ENCODE measurements at regions not wholly inside any gene's neighbourhood (a gene's known extent, or its start where the extent isn't known, plus 50 kb on each side); places are given as distances from the start of the nearest gene placed in this dataset.

- H3K4me3 ChIP-seq, result no peak overlapping the region
- TF ChIP-seq CTCF (IDR thresholded peaks at IDR 0.05), result no peak
- no peak overlapping the region for H3K27ac ChIP-seq
- DNase-seq (ENCODE audit: low spot score), result no peak
Observed at GRCh38 chr6:139494376-139494990, 120.0 kb upstream of the CITED2 start.

- TF ChIP-seq CTCF (IDR thresholded peaks at IDR 0.05), result no peak
- no peak overlapping the region for H3K4me3 ChIP-seq
- DNase-seq (ENCODE audit: low spot score), result no peak
- H3K27ac ChIP-seq, result no peak overlapping the region
Observed at GRCh38 chr6:139490482-139490881, 116.0 kb upstream of the CITED2 start.

- no peak for TF ChIP-seq CTCF (IDR thresholded peaks at IDR 0.05)
- no peak for DNase-seq (ENCODE audit: low spot score)
- H3K4me3 ChIP-seq, result no peak overlapping the region
- no peak overlapping the region for H3K27ac ChIP-seq
Observed at GRCh38 chr6:139486476-139486799, 112.0 kb upstream of the CITED2 start.

- Histone ChIP-seq H3K27ac (no peak overlapping the region), H3K4me3 (no peak overlapping the region)
- TF ChIP-seq CTCF (IDR thresholded peaks at IDR 0.05), result no peak
- DNase-seq (ENCODE audit: low spot score), result no peak
Observed at GRCh38 chr6:139485742-139486475, 111.5 kb upstream of the CITED2 start.

- TF ChIP-seq CTCF (IDR thresholded peaks at IDR 0.05), result no peak
- H3K27ac ChIP-seq, result no peak overlapping the region
- DNase-seq (ENCODE audit: low spot score), result no peak
- H3K4me3 ChIP-seq, result no peak overlapping the region
Observed at GRCh38 chr6:139485185-139485584, 110.7 kb upstream of the CITED2 start.

- DNase-seq (ENCODE audit: low spot score), result no peak
Observed at GRCh38 chr6:139483079-139483478, 108.6 kb upstream of the CITED2 start.

More at GRCh38 chr6:139483079-139483478, 108.6 kb upstream of the CITED2 start:
- Histone ChIP-seq H3K4me3 (no peak overlapping the region), H3K27ac (no peak overlapping the region)
- TF ChIP-seq CTCF (IDR thresholded peaks at IDR 0.05), result no peak

Measured in coronary artery (tissue), 2 donors.